ENCODE measurements at regions not wholly inside any gene's neighbourhood (a gene's known extent, or its start where the extent isn't known, plus 50 kb on each side); places are given as distances from the start of the nearest gene placed in this dataset.

DNA sequence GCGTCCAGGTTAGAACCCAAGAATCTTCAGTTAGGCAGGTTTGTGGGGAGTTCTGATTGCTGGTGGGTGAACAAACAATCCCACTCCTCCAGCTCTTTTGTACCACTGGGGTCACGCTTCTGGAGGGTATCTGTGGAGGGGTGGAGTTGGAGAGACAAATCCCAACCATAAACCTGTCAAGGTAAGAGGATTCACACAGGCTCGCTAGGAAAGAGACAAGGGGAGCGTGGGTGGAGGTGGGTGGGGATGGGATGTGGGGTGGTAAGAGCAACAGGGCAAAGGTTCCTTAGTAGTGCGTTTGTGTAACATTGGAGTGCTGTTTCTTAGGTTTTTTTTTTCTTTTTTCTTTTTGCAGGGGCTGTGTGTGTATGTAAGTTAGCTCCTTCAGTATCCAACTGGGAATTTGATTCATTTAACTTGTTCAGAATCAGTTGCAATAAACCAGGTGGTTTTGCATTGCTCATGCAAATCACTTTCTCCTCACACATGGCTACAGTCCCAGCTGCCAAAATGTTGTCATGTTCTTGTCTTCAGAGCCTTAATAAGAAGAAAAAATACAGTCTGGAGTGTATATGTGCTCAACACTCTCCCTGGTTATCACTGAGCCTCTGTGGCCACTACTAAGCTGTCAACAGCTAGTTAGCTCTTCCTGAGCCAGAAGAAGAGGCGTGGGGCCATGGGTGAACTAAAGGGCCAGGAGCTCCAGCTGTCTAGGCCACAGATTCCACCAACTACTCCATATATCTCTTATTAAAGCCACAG is 164.0 kb upstream of the RAD23B start:
- no peak for DNase-seq (ENCODE audit: low spot score)

DNA sequence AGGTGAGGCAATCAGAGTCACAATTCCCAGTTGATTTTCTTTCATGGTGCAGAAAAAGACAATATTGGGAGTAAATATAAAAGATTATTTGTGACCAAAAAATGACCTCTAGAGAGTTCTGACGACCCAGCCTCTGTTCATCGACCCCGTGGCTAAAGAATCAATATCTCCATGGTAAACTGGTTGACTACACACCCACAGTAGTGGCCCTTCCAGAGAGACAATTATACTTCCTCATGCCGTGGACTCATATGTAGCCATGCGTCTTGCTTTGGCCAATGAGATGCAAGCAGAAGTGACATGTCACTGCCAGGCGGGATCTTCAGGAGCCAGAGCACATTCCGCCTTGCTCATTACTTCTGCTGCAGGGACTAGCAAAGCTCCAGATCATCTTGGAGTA is 163.3 kb upstream of the RAD23B start:
- no peak for DNase-seq (ENCODE audit: low spot score)

DNA sequence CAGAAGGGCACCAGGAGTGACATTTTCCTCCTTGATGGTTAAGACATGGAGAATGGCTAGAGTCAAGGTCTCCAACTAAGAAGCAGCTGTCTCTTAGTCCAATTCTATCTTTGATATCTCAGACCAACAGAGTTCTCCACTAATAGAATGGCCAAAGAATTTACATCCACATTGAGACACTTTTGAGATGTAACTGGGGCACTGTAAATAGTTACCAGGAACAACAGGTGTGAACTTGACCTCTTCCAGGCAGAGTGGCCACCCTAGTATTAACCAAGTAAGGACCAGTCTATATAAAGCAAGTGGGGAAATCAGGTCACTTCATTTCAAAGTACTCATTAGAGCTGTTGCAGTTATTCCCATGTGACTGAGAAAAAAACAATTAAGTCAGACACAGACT is 159.7 kb upstream of the RAD23B start:
- no peak for DNase-seq (ENCODE audit: low spot score)

DNA sequence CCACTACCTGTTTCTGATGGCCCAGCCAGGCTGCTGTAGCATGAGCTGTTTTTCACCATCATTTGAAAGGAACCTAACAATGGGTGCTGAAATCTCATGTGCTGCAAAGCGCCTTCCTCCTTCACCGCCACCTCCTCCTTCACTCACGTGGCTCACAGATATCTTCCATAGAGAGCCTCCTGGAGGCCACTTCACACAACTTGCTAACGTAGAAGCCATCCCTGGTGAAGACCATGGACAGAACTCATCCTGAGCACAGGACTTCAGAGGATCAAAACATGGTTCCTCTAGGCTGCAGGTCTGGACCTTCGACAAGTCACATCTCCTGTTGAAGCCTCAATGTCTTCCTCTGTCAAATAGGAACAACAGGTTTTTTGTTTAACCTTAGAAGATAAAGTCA is 155.5 kb upstream of the RAD23B start:
- DNase-seq (ENCODE audit: low spot score) = no peak

DNA sequence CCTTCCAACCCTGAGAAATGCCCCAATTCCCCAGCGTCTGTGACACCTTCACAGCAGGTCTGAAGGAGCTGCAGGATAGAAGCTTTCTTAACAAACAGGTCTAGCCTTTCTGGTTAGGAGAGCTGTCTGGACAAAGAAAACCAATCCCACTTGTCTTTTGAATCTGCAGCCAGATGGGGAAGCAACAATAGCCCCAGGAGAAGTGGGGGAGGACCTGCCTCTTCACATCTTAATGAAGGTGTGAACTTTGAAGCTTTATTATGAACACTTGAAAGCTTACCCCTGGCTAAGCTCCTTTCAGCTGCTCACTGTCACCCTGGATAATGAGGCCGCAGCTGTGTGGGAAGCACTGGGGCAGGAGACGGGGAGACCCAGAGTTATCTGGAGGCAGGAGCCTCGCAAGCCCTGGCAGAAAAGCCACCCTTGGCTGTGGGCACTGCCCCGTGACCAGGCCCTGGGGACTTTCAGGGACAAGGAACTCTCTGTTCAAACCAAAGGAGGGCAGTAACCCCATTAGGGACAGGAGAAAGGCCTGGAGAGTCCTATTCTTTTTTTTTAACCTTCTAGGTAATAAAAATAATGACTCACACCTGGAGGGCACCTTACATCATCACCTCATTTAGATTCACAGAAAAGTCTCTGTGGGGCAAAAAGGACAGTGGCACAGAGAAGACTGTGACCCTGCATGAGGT is 151.8 kb upstream of the RAD23B start:
- DNase-seq (ENCODE audit: low spot score) = no peak

DNA sequence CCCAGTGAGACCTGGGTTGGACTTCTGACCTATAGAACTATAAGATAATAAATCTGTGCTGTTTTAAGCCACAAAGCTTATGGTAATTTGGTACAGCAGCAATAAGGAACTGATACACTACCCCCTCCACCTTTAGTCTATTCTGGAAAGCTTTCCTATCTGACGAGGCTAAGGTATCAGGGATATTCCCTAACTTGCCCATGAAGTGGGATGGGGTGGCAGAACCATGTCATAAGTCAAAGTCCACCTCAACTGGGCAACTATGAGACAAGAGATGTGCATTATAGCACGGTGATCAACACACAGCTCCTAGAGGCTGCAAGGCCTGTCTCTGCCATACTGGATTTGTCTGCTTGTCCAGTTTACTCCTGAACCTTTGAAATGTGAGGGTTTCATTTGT is 146.8 kb upstream of the RAD23B start:
- DNase-seq (ENCODE audit: low spot score) = no peak

DNA sequence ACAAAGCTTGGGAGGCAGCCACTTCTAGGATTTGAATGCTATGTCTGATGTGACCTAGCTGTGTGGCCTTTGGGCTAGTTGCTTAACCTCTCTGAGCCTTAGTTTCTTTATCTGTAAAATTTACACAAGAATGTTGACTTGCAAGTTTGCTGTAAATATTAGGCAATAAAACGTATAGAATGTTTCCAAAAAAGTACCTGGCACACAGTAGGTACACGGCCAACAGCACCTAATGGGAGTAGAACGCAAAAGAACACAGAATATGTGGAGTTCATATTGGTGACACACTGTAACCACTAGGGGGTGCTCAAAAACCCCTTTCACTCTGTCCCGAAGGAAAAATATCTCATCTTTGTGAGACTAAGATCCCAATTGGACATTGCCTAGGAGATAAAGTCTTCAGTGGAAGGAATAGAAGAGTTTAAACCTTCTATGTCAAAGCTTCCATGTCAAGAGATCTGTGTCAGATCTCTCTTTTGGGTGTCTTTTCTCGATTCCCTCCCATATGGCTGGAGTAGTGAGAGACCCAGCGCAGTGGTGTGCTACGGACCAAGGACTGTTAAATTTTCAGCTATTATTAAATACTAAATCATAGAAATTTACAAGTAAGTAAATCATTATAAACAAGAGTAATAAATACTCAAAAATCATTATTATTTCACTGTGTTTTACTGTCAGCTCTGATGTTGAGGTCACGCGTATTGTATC is 145.4 kb upstream of the RAD23B start:
- no peak for DNase-seq (ENCODE audit: low spot score)

DNA sequence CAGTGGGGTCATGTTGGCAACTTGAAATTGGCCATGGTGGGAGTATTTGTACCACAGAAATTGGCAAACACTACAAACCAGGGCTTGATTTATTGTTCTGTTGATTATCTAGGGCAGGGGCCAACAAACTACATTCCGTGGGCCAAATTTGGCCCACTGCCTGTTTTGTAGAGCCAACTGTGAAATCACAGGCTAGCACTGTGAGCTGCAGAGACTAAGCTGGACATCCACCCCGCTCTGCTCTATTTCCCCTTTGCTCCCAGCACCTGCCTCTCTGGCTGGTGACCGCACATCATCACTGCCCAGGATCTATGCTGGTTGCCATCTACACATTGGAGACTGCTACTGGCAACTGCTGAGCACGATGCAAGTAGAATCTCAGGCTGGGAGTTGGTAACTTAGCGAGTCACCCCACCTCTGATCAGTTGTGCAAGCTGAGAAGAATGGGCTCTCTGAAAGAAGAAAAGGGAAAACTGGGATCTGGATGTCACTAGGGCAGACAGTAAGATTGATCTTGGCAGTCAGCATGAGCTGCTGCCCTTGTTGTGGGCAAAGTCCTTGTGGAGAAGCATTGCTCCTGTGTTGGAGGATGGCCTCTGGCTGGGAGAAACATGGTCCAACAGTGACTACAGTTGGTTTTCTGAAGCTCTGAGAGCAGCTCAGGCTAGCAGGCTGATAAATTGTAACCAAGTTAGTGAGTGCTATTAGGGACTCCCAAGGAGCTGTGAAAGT is 144.7 kb upstream of the RAD23B start:
- no peak for DNase-seq (ENCODE audit: low spot score)

DNA sequence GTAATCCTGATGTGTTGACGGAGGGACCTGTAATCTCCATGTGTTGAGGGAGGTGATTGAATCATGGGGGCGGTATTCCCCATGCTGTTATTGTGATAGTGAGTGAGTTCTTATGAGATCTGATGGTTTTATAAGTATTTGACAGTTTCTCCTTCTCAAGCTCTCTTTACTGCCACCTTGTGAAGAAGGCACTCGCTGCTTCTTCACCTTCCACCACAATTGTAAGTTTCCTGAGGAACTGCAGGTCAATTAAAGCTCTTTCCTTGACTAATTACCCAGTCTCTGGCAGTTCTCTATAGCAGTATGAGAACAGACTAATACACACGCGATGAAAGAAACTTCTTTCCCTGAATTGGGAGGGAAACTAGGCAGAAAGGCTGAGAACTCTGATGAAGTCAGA is 141.1 kb upstream of the RAD23B start:
- no peak for DNase-seq (ENCODE audit: low spot score)

DNA sequence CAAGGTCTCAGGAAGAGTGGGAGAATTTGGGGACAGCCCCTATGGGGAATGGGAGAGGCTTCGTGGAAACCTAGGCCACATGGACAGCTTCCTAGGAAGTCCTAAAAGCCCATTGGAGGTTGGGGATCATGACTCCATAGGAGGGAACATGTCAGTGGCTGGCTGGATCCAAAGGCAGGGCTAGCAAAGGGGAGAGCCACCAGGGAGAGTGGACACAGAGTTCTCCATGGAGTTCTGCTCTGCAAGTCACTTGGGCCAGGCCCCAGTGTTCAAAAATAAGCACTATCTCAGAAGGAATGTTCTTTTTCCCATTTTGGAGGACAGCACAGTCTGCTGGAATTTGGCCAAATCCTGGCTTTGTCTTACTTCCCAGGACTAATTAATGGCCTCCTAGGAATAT is 140.6 kb upstream of the RAD23B start:
- no peak for DNase-seq (ENCODE audit: low spot score)

DNA sequence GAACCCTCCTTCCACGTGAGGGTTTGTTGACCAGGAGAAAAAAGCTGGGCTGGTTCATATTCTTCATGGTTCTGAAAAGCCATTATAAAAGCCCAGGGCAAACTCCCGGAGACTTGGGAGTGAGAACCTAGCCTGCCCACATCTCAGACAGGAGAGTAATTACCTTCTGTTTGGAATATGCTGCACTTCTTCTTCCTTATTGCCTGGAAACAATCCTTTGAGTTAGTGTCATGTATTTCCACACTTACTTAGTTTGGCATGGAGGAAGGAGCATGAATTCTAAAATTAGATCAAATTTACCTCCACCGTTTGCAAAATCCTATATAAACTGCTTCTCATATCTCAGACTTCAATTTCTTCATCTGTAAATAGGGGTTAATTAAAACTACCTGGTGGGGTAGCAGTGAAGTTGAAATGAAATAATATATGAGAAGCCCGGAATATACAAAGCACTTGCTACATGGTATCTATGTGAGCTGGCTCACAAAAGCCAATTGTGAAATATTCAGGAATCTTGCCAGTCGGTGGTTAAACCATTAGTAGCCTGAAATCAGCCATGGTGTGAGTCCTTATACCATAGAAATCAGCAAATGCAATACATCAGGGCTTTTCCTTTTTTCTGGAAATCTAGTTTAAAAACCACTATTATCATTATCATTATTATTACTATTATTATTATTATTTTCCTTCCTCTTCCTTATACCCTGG is 140.0 kb upstream of the RAD23B start:
- DNase-seq (ENCODE audit: low spot score) = no peak

DNA sequence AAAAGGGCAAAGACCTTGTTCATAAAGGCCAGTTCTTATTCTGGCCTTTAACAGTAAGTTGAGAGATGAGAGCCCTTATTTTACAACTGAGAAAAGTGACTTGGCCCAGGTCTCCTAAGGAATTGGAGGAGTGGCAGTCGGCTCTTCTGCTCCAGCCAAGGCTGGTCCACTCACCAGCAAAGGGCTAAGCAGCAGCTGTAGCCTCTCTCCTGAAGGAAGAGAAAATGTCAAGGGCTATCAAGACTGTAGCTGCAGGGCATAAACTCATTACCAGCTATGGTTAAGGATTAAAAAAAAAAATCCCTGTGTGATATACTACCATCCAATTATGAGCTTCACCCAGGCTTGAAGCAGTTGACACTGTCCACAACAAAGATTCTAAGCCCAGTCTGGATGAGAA is 138.6 kb upstream of the RAD23B start:
- DNase-seq (ENCODE audit: low spot score) = no peak

DNA sequence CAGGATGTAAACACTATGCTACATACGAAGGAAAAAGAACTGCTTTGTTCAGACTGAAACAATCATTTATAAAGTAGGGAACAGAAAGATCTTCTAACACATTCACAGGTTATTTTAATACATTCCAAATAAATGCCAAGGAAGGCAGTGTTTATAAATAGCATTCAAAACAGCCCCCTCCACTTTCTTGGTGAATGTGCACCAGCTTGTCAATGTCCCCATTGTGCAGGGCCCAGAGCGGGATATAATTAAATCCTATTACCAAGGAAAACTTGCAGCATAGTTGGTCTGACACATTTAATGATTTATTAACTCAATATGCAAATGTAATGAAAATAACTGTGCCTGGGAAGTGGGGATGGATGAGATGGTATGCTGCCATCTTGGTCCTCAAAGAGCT is 135.9 kb upstream of the RAD23B start:
- DNase-seq (ENCODE audit: low spot score) = no peak

DNA sequence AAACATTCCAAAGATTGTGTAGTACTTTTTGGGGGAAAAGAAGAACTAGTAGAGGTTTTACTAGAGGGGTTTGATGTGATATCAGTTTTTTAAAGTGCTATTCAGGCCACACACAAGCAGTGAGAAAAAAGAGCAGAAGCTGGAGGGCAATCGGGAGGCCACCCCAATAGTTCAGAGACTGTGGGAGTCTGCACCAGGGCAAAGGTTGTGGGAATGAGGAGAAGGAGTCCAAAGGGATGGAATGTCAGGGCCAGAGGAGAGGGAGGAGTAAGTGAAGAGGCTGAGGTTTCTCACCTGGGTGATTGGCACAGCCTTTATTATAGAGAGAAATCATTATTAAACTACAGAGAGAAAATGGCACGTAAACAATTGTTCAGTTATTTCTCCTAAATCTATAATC is 134.9 kb upstream of the RAD23B start:
- no peak for DNase-seq (ENCODE audit: low spot score)

DNA sequence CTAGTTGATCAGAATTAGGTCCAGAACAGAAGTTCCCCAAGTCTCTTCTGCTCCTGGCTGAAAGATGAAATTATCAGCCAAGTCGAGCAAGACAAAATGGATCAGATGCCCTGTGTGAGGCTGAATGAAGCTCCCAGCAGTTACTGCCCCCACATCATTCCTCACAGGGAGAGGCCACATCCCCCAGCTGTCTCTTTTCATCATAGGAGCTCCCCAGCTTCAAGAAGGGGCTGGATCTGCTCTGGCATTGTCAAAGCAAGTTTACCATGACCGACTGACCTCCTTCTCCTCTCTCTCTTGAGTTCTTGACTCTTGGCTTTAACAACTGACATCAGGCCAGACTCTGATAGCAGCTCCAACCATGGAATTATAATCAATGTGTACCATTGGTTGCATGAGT is 133.3 kb upstream of the RAD23B start:
- no peak for DNase-seq (ENCODE audit: low spot score)

DNA sequence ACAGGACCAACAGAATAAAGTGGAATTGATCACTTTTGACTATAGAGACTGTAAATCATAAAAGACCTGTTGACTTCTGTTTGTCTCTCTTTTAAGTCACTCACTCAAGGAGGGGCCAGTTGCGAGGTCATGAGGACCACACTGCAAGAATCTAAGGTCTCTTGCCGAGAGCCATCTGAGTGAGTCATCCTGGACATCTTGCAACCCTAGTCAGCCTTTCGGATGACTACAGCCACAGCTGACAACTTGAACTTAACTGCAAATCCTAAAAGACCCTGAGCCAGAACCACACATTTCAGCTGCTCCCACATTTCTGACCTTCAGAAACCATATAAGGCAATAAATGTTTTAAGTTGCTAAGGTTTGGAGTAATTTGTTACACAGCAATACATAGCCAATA is 129.7 kb upstream of the RAD23B start:
- no peak for DNase-seq (ENCODE audit: low spot score)

DNA sequence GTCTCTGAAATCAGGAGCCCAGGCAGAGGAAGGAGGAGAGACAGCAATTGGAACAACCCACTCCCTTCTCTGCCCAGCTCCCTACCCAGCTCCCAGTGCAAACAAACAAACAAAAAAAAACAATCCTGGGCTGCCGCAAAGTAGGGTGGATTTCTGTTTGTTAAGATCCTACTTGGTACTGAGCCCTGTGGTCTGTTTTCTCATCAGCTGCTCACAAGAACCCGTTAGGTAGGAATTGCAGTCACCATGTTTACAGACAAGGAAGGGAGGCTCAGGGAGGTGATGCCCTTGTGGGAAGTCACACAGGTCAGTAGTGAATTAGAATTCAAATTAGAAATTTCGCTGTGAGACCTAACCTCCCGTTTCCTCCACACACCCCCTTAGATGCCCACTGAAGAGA is 128.8 kb upstream of the RAD23B start:
- no peak for DNase-seq (ENCODE audit: low spot score)

DNA sequence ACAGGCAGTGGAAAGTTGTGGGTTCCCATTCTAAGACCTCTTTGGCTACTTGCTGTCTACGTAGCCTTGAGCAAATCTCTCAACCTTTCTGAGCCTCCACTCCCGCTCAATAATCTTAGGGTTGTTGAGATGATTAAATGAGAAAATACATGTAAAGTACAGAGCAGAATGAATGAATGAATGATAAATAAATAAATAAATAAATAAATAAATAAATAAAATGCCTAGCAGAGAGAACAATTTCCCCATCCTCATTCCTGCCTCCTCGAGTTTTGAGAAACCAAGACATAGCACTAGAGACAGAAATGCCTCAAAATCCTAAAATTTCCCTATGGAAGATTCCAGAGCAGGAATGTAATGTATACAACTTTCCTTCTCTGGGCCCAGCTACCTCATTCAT is 128.3 kb upstream of the RAD23B start:
- no peak for DNase-seq (ENCODE audit: low spot score)

DNA sequence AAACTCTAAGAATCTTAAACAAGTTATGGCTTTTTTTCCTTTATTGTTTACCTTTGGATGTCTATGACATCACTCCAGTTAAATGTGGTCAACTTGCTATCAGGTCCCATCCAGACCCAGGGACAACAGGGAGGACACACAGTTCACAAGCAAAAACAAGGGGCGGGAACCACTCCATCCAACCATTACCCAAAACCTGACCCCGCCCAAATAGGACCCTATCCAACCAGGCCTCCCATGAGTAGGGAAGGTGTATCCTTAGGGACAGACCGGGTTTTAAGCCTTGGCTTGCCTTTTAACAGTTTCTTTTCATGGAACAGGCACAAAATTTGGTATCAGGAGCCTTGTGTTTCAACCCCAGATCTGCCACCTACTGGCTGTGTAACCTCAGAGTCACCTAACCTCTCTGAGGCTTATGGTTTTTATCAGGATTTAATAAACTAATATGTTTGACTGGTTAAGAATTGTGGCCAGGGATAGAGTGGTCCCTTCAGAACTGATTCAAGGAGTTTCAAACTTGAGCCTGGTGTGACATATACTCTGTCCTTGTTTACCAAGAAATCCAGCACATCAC is 127.7 kb upstream of the RAD23B start:
- DNase-seq (ENCODE audit: low spot score) = no peak

DNA sequence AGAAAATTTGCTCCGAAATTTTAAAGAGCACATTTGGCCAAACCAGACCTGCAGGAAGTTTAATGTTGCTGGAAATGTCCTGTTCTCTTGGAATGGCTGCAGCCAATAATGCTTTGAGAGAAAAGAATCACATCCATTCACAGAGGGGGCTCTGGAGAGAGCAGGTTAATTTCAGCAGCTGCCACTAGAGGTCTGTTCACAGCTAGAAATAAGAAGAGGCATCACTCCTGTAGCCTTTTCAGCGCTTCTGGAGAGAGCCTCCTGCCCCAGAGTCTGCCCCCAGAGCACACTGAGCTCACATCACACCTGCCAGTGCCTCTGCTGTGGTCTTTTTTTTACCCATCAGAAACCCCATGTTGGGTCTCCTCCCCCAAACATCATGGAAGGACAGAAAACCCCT is 124.8 kb upstream of the RAD23B start:
- DNase-seq (ENCODE audit: low spot score) = no peak

DNA sequence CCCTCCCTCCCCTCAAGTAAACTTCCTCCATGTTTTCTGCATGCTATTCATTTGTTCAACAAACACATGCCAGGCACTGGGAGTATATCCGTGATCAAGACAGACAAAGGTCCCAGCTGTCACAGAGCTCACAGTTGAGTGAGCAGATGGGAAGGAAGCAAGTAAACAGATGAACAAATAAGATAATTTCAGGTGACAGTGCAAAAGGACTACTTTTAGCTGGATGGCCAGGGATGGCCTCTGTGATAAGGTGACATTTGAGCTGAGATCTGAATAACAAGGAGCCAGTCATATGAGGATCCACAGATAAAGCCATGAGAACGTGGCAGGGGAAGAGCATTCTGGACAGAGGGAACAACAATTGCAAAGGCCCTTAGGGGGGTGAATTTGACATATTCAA is 121.7 kb upstream of the RAD23B start:
- DNase-seq (ENCODE audit: low spot score) = no peak

DNA sequence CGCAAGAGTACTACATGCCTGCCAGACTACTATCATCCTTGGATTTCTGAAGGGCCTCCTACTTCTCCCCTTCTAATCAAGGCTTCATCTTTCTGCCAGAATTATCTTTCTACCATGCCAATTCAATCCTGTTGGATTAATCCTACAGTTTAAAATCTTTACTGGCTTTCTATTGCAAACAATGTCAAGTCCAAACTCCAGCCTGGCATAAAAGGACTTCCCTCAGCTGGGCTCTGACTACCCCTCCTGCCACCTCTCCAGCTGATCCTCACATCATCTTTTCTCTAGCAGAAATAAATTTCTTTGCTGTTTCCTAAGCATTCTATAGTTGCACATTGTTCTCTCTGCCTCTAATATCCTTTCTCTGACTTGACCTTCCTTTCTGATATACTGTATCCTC is 119.7 kb upstream of the RAD23B start:
- no peak for DNase-seq (ENCODE audit: low spot score)

Data from CD4-positive, alpha-beta T cell treated with Interleukin-6 at 100 ng/mL for 8 hours (primary cell).